GM19025 (cell line): ENCODE measurements at regions not wholly inside any gene's neighbourhood (a gene's known extent, or its start where the extent isn't known, plus 50 kb on each side); places are given as distances from the start of the nearest gene placed in this dataset.

Source experiments
- ATAC-seq: cut with Tn5 transposase; IDR thresholded peaks from one replicate; pipeline ENCODE4 v1.9.1; 2021; ENCODE audit warnings: mild to moderate bottlenecking, low read depth, moderate library complexity; ENCODE audit not compliant: unreplicated experiment

GRCh38 chr3:193843474-193844301 is 250.7 kb downstream of the OPA1 start:
- ATAC-seq, result peak; percentile 67

- ATAC-seq, result no peak
Observed at GRCh38 chr3:193844472-193844871, 251.5 kb downstream of the OPA1 start.

- no peak for ATAC-seq
Observed at GRCh38 chr3:193845144-193845543, 252.1 kb downstream of the OPA1 start.

GRCh38 chr3:193846569-193846968 is 253.6 kb downstream of the OPA1 start:
- no peak for ATAC-seq

GRCh38 chr3:193847402-193847801 is 254.4 kb downstream of the OPA1 start:
- no peak for ATAC-seq

- no peak for ATAC-seq
Observed at GRCh38 chr3:193848547-193848946, 255.5 kb downstream of the OPA1 start.

GRCh38 chr3:193850084-193850619 is 257.1 kb downstream of the OPA1 start:
- no peak for ATAC-seq

GRCh38 chr3:193851428-193851847 is 258.4 kb downstream of the OPA1 start:
- ATAC-seq, result no peak

- no peak for ATAC-seq
Observed at GRCh38 chr3:193851941-193852674, 259.1 kb downstream of the OPA1 start.

- no peak for ATAC-seq
Observed at GRCh38 chr3:193852901-193853300, 259.9 kb downstream of the OPA1 start.

GRCh38 chr3:193853511-193854219 is 260.7 kb downstream of the OPA1 start:
- no peak for ATAC-seq

GRCh38 chr3:193857996-193858395 is 265.0 kb downstream of the OPA1 start:
- ATAC-seq, result no peak

- ATAC-seq, result no peak
Observed at GRCh38 chr3:193859195-193859594, 266.2 kb downstream of the OPA1 start.

GRCh38 chr3:193861012-193861411 is 268.0 kb downstream of the OPA1 start:
- ATAC-seq, result no peak

GRCh38 chr3:193862843-193863242 is 269.8 kb downstream of the OPA1 start:
- no peak for ATAC-seq

GRCh38 chr3:193863657-193864357 is 270.8 kb downstream of the OPA1 start:
- no peak for ATAC-seq

- peak; percentile 75 for ATAC-seq
Observed at GRCh38 chr3:193865339-193865738, 270.6 kb upstream of the HES1 start.

- ATAC-seq, result no peak
Observed at GRCh38 chr3:193865896-193866480, 270.0 kb upstream of the HES1 start.

GRCh38 chr3:193868590-193868989 is 267.4 kb upstream of the HES1 start:
- no peak for ATAC-seq
